22Rv1 (cell line): ENCODE measurements at regions not wholly inside any gene's neighbourhood (a gene's known extent, or its start where the extent isn't known, plus 50 kb on each side); places are given as distances from the start of the nearest gene placed in this dataset.

Source experiments
- H3K27ac ChIP-seq: fragments of 450-650 bp; 2 replicates; pipeline ENCODE4 v1.5.1; 2017
- ZFX ChIP-seq: fragments of 450-650 bp; IDR thresholded peaks from 2 replicates; pipeline ENCODE4 v1.6.1; 2017; ENCODE audit warnings: antibody characterized with exemption, borderline replicate concordance
- TF ChIP-seq, protein P1 (sequence below): fragments of 450-650 bp; IDR thresholded peaks from 2 replicates; pipeline ENCODE4 v1.5.1; 2017; ENCODE audit warnings: mild to moderate bottlenecking

DNA sequence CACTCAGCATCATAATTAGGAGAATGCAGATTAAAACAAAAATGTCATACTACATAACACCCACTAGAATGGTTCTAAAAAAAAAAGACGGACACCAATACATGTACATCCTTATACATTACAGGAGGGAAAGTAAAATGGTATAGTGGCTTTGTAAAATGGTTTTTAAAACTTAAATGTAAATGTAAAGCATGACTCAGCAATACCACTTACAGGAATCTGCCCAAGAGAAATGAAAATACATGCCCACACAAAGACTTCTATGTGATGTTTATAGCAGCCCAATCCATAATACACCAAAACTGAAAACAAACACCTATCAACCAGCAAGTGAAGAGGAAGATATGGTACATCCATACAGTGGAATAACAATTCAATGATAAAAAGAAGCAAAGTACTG lies 939.1 kb upstream of the ACO1 start:
- TF ChIP-seq, protein P1, sequence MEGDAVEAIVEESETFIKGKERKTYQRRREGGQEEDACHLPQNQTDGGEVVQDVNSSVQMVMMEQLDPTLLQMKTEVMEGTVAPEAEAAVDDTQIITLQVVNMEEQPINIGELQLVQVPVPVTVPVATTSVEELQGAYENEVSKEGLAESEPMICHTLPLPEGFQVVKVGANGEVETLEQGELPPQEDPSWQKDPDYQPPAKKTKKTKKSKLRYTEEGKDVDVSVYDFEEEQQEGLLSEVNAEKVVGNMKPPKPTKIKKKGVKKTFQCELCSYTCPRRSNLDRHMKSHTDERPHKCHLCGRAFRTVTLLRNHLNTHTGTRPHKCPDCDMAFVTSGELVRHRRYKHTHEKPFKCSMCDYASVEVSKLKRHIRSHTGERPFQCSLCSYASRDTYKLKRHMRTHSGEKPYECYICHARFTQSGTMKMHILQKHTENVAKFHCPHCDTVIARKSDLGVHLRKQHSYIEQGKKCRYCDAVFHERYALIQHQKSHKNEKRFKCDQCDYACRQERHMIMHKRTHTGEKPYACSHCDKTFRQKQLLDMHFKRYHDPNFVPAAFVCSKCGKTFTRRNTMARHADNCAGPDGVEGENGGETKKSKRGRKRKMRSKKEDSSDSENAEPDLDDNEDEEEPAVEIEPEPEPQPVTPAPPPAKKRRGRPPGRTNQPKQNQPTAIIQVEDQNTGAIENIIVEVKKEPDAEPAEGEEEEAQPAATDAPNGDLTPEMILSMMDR = no peak
- TF ChIP-seq ZFX = no peak
- H3K27ac ChIP-seq = no peak overlapping the region

DNA sequence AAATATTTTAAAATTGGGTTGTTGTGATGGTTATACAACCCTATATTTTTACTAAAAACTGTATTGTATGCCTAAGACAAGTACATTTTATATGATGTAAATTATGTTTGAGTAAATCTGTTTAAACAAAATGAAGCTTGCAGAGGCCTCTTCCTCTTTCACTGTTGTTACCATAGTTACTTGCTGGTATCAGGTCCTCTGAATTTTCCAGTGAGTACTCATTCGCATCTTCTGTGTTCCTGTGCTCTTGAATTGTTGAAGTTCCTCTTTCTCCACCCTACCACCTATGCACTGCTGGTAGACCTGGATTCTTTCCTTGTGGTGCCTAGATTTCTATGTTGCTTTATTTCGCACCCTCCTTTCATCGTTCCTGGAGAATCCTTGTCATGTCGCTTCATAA lies 938.5 kb upstream of the ACO1 start:
- no peak overlapping the region for H3K27ac ChIP-seq
- no peak for TF ChIP-seq ZFX
- TF ChIP-seq, protein P1 = no peak

DNA sequence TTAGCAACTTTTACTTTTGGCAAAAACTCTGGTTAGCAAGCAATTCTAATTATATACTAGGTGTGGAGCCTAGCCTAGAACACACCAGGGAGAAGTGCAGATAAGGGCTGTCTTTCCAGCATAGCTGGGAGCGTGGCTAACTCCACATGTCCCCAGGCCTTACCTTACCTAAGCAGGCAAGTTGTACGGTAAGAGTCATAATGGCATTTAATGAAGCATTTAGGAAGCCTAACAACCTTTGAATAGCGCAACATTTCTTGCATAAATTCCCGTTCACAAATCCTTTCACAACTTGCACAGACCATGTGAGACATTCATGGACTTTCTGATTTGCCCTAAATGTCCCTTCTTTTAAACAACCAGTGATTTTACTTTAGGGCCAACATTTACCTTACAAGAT lies 917.4 kb upstream of the ACO1 start:
- TF ChIP-seq, protein P1 = no peak
- no peak for TF ChIP-seq ZFX

DNA sequence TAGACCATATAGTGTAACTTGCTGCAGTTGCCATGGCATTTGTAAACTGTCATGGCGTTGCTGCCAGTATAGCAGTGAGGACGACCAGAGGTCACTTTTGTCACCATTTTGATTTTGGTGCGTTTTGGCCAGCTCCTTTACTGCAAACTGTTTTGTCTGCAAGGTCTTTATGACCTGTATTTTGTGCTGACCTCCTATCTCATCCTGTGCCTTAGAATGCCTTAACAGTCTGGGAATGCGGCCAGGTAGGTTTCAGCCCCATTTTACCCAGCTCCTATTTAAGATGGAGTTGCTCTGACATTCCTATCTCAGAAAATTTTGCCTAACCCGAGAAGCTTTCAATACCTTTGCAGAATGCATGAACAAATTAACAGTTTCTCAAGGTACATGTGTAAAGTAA lies 914.4 kb upstream of the ACO1 start:
- H3K27ac ChIP-seq = no peak overlapping the region
- TF ChIP-seq, protein P1 = no peak
- TF ChIP-seq ZFX = no peak

More for the DNA sequence above, 917.4 kb upstream of the ACO1 start:
- no peak overlapping the region for H3K27ac ChIP-seq

DNA sequence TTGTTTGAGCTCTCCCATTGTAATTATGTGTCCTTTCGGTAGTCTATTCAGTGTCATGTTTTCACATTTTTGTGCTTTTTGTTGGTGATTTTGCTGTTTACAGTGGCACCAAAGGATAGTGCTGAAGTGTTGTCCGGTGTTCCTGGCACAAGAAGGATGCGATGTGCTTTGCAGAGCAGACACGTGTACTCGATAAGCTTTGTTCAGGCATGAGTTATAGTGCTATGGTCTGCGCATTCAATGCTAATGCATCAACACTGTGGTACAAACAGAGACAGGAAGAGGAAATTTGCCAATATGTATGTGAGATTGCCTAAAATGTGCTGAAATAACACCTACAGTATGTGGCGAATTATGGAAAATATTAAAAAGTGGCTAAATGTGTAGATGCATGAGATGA lies 913.4 kb upstream of the ACO1 start:
- no peak overlapping the region for H3K27ac ChIP-seq
- TF ChIP-seq, protein P1 = no peak
- no peak for TF ChIP-seq ZFX

DNA sequence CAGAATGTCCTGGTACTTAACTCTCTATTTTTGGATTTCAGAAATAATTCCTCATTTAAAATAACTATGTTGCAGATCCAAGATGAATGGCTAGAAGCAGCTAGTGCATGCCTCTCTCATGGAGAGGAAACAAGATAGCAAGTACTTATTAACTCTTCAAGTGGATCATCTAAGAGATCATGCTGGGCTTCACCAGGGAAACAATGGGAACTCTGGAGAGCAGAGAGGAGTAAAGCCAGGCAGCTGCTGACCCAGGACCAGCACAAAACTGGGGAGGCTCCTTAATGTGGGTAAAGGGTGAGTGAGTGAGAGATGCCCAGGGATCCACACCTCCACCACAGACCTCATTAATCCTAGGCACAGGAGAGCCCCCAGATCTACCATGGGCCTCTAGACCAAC lies 897.8 kb upstream of the ACO1 start:
- TF ChIP-seq ZFX = no peak
- TF ChIP-seq, protein P1 = no peak
- H3K27ac ChIP-seq = no peak overlapping the region

DNA sequence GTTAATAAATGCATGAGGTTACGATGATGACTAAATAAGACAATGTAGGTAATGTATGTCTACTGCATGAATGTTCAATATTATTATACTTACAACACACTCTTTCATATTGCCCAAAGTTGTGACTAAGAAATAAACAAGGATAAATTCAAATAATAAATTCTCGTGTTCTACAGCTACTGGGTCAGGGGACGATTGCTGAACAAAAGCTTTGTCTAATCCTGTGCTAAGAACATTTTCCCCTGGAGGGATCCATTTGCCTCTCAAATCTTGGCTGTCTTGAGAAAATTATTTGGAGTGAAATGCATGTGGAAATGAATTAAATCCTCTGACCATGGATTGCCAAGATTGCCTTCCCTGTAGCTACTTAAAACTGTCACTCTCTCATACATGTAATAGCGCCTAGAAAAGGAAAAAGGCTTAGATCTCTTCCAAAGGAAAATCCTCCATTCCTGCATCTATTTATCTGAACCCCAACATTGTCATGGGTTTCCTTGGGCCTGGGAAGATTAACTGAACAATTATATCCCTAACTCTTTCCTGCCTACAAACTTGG lies 893.8 kb upstream of the ACO1 start:
- no peak overlapping the region for H3K27ac ChIP-seq
- TF ChIP-seq, protein P1 = no peak
- no peak for TF ChIP-seq ZFX
